HAP-1 (cell line): ENCODE measurements at regions not wholly inside any gene's neighbourhood (a gene's known extent, or its start where the extent isn't known, plus 50 kb on each side); places are given as distances from the start of the nearest gene placed in this dataset.
"Not testable (repeated sequence)": the region's sequence is repeated elsewhere in the genome, so short reads cannot be mapped to it uniquely, and the experiment has no call there.

Experiments used
- DNase-seq, 2 experiments: peaks; one replicate each; pipeline ENCODE4 v3.0.0-alpha.2; 2016 to 2020; ENCODE audit warnings: low spot score in 2 of 2
- H3K27me3 ChIP-seq: fragments of 250-450 bp; sonication (Bioruptor Pico); 2 replicates; pipeline ENCODE4 v1.5.1; 2020; ENCODE audit warnings: low read depth, mild to moderate bottlenecking, moderate library complexity
- H3K36me3 ChIP-seq: fragments of 250-450 bp; sonication (Bioruptor Pico); replicated peaks from 2 replicates; pipeline ENCODE4 v1.5.1; 2020; ENCODE audit warnings: mild to moderate bottlenecking
- H3K4me1 ChIP-seq: fragments of 250-450 bp; sonication (Bioruptor Pico); 2 replicates; pipeline ENCODE4 v1.5.1; 2020; ENCODE audit warnings: mild to moderate bottlenecking
- H3K4me3 ChIP-seq: fragments of 250-450 bp; sonication (Bioruptor Pico); 2 replicates; pipeline ENCODE4 v1.5.1; 2020; ENCODE audit warnings: mild to moderate bottlenecking, moderate library complexity
- H3K9me3 ChIP-seq: fragments of 250-450 bp; sonication (Bioruptor Pico); 2 replicates; pipeline ENCODE4 v1.5.1; 2020; ENCODE audit warnings: mild to moderate bottlenecking, moderate library complexity
- in situ Hi-C: fragments of 300-500 bp; cut with MboI; formaldehyde crosslinking; loops from 3 replicates; pipeline ENCODE4 v1.14.3; 2020; ENCODE audit warnings: low sequenced_read_pairs, inconsistent platforms, mixed read lengths

DNA sequence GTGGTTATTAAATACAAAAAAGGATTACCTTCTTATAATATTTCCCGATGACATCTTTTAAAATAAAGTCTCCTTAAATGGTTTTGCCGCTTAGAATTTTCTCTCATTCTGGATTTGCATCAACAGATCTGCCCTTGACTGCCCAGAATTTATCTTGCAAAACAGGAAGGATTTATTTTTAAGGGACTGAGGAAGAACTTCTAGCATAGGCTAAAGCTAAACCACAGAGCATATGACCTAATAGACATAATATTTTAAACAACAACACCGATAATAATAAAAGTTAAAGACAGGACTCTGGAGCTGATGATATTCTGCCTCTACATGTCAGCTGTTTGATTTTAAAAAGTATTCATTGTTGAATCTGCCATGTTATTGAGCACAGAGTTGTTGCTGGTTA is 145.3 kb upstream of the ADCY2 start:
- no peaks in the 10 kb centered on the region for H3K36me3 ChIP-seq
- H3K9me3 ChIP-seq: no peaks in the 10 kb centered on the region
- DNase-seq: no peak
- in situ Hi-C loops: no loop called here
- H3K4me3 ChIP-seq: no peak overlapping the region
- H3K4me1 ChIP-seq: no peaks in the 10 kb centered on the region
- H3K27me3 ChIP-seq: no peaks in the 10 kb centered on the region

- no peak for DNase-seq
- H3K4me3 ChIP-seq: no peak overlapping the region
- H3K27me3 ChIP-seq: no peaks in the 10 kb centered on the region
- H3K4me1 ChIP-seq: no peaks in the 10 kb centered on the region
- no peaks in the 10 kb centered on the region for H3K36me3 ChIP-seq
- H3K9me3 ChIP-seq: no peaks in the 10 kb centered on the region
- in situ Hi-C loops: no loop called here
Observed at GRCh38 chr5:7251132-7251531, 144.8 kb upstream of the ADCY2 start.

DNA sequence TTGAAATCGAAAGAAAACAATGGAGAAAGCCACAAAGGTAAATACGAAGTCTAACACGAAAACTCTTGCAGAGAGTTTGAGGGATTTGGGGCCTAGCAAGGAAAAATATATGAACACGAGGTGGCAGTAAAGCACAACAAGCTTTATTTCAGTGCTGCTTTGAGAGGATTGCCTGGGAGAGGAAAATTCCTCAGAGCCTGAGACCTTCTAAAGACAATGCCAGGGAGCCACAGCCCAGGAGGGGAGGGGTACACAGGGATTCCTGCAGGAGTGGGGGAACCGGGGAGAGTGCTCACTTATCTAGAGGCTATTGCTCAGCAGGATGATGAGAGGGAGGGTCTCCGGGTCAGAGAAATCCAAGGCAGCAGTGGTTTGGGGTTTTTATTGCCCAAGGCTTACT is 134.9 kb upstream of the ADCY2 start:
- no peak overlapping the region for H3K4me3 ChIP-seq
- no peaks in the 10 kb centered on the region for H3K36me3 ChIP-seq
- in situ Hi-C loops: no loop called here
- no peaks in the 10 kb centered on the region for H3K4me1 ChIP-seq
- no peaks in the 10 kb centered on the region for H3K9me3 ChIP-seq
- no peak for DNase-seq
- no peaks in the 10 kb centered on the region for H3K27me3 ChIP-seq

GRCh38 chr5:7261900-7262299 is 134.0 kb upstream of the ADCY2 start:
- no peaks in the 10 kb centered on the region for H3K9me3 ChIP-seq
- no peaks in the 10 kb centered on the region for H3K36me3 ChIP-seq
- no peak overlapping the region for H3K4me3 ChIP-seq
- H3K27me3 ChIP-seq: no peaks in the 10 kb centered on the region
- in situ Hi-C loops: no loop called here
- no peaks in the 10 kb centered on the region for H3K4me1 ChIP-seq
- DNase-seq: no peak

DNA sequence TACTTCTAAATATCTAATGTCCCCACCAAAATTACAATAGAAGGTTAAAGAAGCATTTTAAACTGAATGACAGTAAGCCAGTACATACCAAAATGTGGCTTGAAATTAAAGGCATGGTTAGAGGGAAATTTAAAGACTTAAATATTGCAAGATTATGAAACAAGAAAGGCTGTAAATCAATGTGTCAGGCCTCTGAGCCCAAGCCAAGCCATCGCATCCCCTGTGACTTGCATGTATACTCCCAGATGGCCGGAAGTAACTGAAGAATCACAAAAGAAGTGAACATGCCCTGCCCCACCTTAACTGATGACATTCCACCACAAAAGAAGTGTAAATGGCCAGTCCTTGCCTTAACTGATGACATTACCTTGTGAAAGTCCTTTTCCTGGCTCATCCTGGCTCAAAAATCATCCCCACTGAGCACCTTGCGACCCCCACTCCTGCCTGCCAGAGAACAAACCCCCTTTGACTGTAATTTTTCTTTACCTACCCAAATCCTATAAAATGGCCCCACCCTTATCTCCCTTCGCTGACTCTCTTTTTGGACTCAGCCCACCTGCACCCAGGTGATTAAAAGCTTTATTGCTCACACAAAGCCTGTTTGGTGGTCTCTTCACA is 132.4 kb upstream of the ADCY2 start:
- H3K4me3 ChIP-seq, in situ Hi-C loops, H3K4me1 ChIP-seq, H3K27me3 ChIP-seq, H3K9me3 ChIP-seq, H3K36me3 ChIP-seq, DNase-seq: not testable (repeated sequence)

GRCh38 chr5:7265776-7266175 is 130.2 kb upstream of the ADCY2 start:
- H3K9me3 ChIP-seq, H3K4me3 ChIP-seq, H3K4me1 ChIP-seq, H3K36me3 ChIP-seq, H3K27me3 ChIP-seq, DNase-seq, in situ Hi-C loops: not testable (repeated sequence)

DNA sequence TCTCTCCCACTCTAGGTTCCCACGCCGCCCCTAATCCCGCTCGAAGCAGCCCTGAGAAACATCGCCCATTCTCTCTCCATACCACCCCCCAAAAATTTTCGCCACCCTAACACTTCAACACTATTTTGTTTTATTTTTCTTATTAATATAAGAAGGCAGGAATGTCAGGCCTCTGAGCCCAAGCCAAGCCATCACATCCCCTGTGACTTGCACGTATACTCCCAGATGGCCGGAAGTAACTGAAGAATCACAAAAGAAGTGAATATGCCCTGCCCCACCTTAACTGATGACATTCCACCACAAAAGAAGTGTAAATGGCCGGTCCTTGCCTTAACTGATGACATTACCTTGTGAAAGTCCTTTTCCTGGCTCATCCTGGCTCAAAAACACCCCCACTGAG is 127.2 kb upstream of the ADCY2 start:
- H3K9me3 ChIP-seq, H3K4me1 ChIP-seq, DNase-seq, H3K4me3 ChIP-seq, H3K36me3 ChIP-seq, in situ Hi-C loops, H3K27me3 ChIP-seq: not testable (repeated sequence)

DNA sequence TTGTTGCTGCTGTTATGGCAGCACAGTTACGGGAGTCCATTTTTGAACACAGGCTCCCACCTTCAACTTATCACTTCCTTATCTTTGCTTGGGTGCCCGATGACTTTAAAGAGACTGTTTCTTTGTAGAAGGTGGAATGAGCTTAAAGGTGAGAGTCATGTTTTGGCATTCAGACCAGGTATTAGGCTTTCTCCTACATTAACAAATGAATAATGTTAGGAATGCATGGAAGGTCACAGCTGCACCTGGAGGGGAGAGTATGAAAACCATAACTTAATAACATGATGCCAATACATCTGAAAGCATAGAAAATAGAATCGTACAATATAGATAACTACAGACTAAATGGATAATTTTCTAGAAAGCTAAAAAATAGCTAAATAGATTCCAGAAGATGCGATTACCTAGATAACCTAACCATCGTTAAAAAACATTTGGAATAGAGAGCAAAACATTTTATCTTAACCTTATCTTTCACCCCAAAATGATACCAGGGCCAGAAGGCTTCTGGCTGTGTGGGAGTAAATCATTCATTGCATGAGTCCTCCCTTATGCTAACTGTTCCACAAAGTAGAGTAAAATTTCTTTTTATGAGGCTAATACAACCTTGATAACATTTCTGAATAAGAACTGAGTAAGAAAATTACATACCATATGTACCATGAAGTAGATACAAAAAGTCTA is 126.2 kb upstream of the ADCY2 start:
- H3K36me3 ChIP-seq: no peaks in the 10 kb centered on the region
- in situ Hi-C loops: no loop called here
- H3K9me3 ChIP-seq: no peaks in the 10 kb centered on the region
- H3K4me1 ChIP-seq: no peaks in the 10 kb centered on the region
- H3K27me3 ChIP-seq: no peaks in the 10 kb centered on the region
- no peak for DNase-seq
- H3K4me3 ChIP-seq: no peak overlapping the region

DNA sequence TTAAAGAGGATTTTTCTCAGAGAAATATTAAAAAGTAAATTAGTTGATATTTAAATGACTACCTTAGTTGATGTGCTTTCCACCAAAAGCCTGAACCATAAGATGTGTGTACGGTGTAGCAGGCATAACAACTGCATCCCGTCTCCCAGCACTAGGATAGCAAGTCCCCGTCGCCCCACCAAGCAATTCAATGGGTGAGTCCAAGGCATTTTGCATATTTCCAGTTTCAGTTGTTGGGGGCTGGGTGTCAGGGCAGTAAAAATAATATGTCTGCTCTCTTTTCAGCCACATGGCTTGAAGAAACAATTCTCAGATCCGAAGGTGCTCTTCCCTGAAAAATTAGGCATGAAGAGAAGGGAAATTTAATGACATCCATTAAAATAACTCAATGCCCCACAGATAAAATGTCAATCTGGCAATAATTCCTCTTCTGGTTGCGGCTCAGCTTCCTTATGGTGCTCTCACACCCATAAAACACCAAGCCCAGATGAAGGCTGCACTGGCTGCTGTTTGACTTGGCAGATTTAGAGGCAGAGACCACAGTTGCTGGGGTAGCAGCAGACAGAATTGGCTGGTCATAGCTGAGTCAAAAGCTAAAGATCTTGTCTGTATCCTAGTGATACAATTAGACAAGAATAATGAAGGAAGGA is 124.4 kb upstream of the ADCY2 start:
- no peak for DNase-seq
- no peaks in the 10 kb centered on the region for H3K4me1 ChIP-seq
- H3K9me3 ChIP-seq: no peaks in the 10 kb centered on the region
- in situ Hi-C loops: no loop called here
- H3K4me3 ChIP-seq: no peak overlapping the region
- H3K36me3 ChIP-seq: no peaks in the 10 kb centered on the region
- no peaks in the 10 kb centered on the region for H3K27me3 ChIP-seq

- in situ Hi-C loops: no loop called here
Observed at GRCh38 chr5:7272408-7272965, 123.5 kb upstream of the ADCY2 start.

GRCh38 chr5:7274203-7274602 is 121.7 kb upstream of the ADCY2 start:
- Histone ChIP-seq H3K9me3 (no peaks in the 10 kb centered on the region), H3K27me3 (no peaks in the 10 kb centered on the region), H3K4me1 (no peaks in the 10 kb centered on the region), H3K4me3 (no peak overlapping the region), H3K36me3 (no peaks in the 10 kb centered on the region)
- in situ Hi-C loops: no loop called here
- no peak for DNase-seq

More at GRCh38 chr5:7272408-7272965, 123.5 kb upstream of the ADCY2 start:
- Histone ChIP-seq H3K4me1 (no peaks in the 10 kb centered on the region), H3K36me3 (no peaks in the 10 kb centered on the region), H3K9me3 (no peaks in the 10 kb centered on the region), H3K4me3 (no peak overlapping the region), H3K27me3 (no peaks in the 10 kb centered on the region)
- no peak for DNase-seq

DNA sequence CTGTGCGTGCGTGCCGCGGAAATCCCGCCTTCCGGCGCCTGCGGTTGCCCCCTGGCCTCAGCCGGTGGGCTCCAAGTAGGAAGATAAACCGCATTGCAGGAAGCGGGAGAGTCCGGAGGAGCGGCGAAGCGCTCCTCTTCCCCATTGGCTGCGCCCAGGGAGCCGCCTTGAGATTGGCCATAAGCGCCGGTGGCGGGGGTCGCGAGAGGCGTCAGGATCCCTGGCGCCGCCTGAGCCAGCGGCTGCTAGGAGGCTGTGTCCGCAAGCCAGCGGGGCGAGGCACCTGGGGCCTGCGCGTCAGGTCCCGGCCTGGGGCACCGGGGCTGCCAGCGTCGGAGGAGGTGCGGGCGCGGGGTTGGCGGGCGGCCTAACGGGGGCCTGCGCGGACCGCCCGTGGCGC is 106.3 kb upstream of the ADCY2 start:
- H3K9me3 ChIP-seq, H3K4me3 ChIP-seq, H3K36me3 ChIP-seq, in situ Hi-C loops, DNase-seq, H3K27me3 ChIP-seq, H3K4me1 ChIP-seq: not testable (repeated sequence)

DNA sequence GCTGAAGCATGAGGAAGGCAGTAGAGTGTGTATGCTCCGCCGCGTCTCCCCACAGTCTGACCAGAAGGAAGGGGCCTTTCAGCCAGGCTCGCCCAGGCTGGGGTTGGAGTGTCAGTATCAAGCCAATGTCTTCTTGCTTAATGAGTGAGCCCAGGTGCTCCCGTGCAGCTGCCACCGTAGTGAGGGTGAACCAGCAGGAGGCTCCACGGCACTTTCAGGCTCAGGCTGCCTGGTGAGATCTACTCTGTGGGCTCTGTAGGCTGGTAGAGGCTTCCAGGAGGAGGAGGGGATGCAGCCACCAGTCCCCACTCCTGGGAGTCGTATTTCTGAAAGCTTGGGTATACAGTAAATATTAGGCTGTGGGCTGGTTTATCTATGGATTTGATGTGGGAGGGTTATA is 98.1 kb upstream of the ADCY2 start:
- in situ Hi-C loops, H3K27me3 ChIP-seq, H3K36me3 ChIP-seq, H3K4me1 ChIP-seq, H3K4me3 ChIP-seq, DNase-seq, H3K9me3 ChIP-seq: not testable (repeated sequence)

GRCh38 chr5:7299731-7300130 is 96.2 kb upstream of the ADCY2 start:
- in situ Hi-C loops, H3K4me1 ChIP-seq: not testable (repeated sequence)

More at GRCh38 chr5:7299731-7300130, 96.2 kb upstream of the ADCY2 start:
- not testable (repeated sequence) for H3K27me3 ChIP-seq, DNase-seq, H3K4me3 ChIP-seq, H3K36me3 ChIP-seq, H3K9me3 ChIP-seq
